Mesenchymal stem cell (in vitro differentiated cells and primary cell): ENCODE measurements at regions not wholly inside any gene's neighbourhood (a gene's known extent, or its start where the extent isn't known, plus 50 kb on each side); places are given as distances from the start of the nearest gene placed in this dataset.

ENCODE experiments used
- DNase-seq: peaks from one replicate; pipeline ENCODE4 v3.0.0-alpha.2; 2013
- H2AFZ ChIP-seq: one replicate; pipeline ENCODE4 v1.6.1; 2013; ENCODE audit warnings: low read depth, mild to moderate bottlenecking, control low read depth, inconsistent platforms, low read length, moderate library complexity
- H2AK5ac ChIP-seq: 2 replicates; pipeline ENCODE4 v1.6.1; 2013; ENCODE audit warnings: low read length, moderate library complexity, mild to moderate bottlenecking, inconsistent platforms; ENCODE audit not compliant: severe bottlenecking
- H2BK120ac ChIP-seq: one replicate; pipeline ENCODE4 v1.6.1; 2013; ENCODE audit warnings: low read depth, mild to moderate bottlenecking, inconsistent platforms, low read length, moderate library complexity
- H2BK12ac ChIP-seq, 2 experiments: one replicate each; pipeline ENCODE4 v1.6.1; 2013; ENCODE audit warnings: inconsistent platforms in 2 of 2, low read length in 2 of 2, mild to moderate bottlenecking in 2 of 2, moderate library complexity in 2 of 2, control low read depth in 1 of 2
- H2BK15ac ChIP-seq: one replicate; pipeline ENCODE4 v1.6.1; 2013; ENCODE audit warnings: mild to moderate bottlenecking, low read depth, inconsistent platforms; ENCODE audit not compliant: poor library complexity, severe bottlenecking
- H2BK5ac ChIP-seq: 2 replicates; pipeline ENCODE4 v1.6.1; 2013; ENCODE audit warnings: low read depth, mild to moderate bottlenecking, low read length, control low read depth, inconsistent platforms; ENCODE audit not compliant: poor library complexity, severe bottlenecking
- H3K14ac ChIP-seq, 2 experiments: one replicate each; pipeline ENCODE4 v1.6.1; 2013; ENCODE audit warnings: inconsistent platforms in 2 of 2, low read length in 2 of 2, control low read depth in 1 of 2, mild to moderate bottlenecking in 1 of 2, moderate library complexity in 1 of 2
- H3K18ac ChIP-seq, 2 experiments: one replicate each; pipeline ENCODE4 v1.6.1; 2013; ENCODE audit warnings: inconsistent platforms in 2 of 2, low read length in 2 of 2, control low read depth in 1 of 2, low read depth in 1 of 2, mild to moderate bottlenecking in 1 of 2
- H3K23ac ChIP-seq, 2 experiments: one replicate each; pipeline ENCODE4 v1.6.1; 2013; ENCODE audit warnings: inconsistent platforms in 2 of 2, low read length in 2 of 2, mild to moderate bottlenecking in 2 of 2, moderate library complexity in 2 of 2, control low read depth in 1 of 2
- H3K27ac ChIP-seq: 2 replicates; pipeline ENCODE4 v1.5.1; 2013; ENCODE audit warnings: mild to moderate bottlenecking, moderate library complexity, low read length, control low read depth, inconsistent platforms; ENCODE audit not compliant: poor library complexity, severe bottlenecking
- H3K27me3 ChIP-seq, 2 experiments: 2 replicates each; pipeline versions ENCODE4 v1.6.1 to v1.7.0; 2013; ENCODE audit warnings: low read length in 2 of 2, mild to moderate bottlenecking in 2 of 2, moderate library complexity in 2 of 2, control low read depth in 1 of 2, inconsistent platforms in 1 of 2; ENCODE audit not compliant: control insufficient read depth in 1 of 2, insufficient read depth in 1 of 2
- H3K36me3 ChIP-seq, 2 experiments: 2 replicates each; pipeline versions ENCODE4 v1.6.1 to v1.7.0; 2013; ENCODE audit warnings: low read length in 2 of 2, control low read depth in 1 of 2, inconsistent platforms in 1 of 2, low read depth in 1 of 2, mild to moderate bottlenecking in 1 of 2; ENCODE audit not compliant: insufficient read depth in 2 of 2, control insufficient read depth in 1 of 2
- H3K4ac ChIP-seq, 2 experiments: one replicate each; pipeline ENCODE4 v1.6.1; 2013; ENCODE audit warnings: inconsistent platforms in 2 of 2, low read length in 2 of 2, mild to moderate bottlenecking in 2 of 2, moderate library complexity in 2 of 2, control low read depth in 1 of 2, low read depth in 1 of 2
- H3K4me1 ChIP-seq: 2 replicates; pipeline ENCODE4 v1.6.1; 2013; ENCODE audit warnings: low read depth, low read length, control low read depth; ENCODE audit not compliant: control insufficient read depth, insufficient read depth
- H3K4me2 ChIP-seq: 2 replicates; pipeline ENCODE4 v1.6.1; 2013; ENCODE audit warnings: low read length, mild to moderate bottlenecking, inconsistent platforms; ENCODE audit not compliant: poor library complexity, severe bottlenecking
- H3K4me3 ChIP-seq, 2 experiments: 2 replicates each; pipeline versions ENCODE4 v1.5.1 to v1.7.0; 2013; ENCODE audit warnings: low read length in 2 of 2, mild to moderate bottlenecking in 2 of 2, control low read depth in 1 of 2, low read depth in 1 of 2; ENCODE audit not compliant: insufficient read depth in 1 of 2
- H3K79me1 ChIP-seq: replicated peaks from 2 replicates; pipeline ENCODE4 v1.6.1; 2013; ENCODE audit warnings: mild to moderate bottlenecking, control low read depth, low read length, inconsistent platforms; ENCODE audit not compliant: poor library complexity, severe bottlenecking
- H3K9ac ChIP-seq: 2 replicates; pipeline ENCODE4 v1.7.0; 2013; ENCODE audit warnings: mild to moderate bottlenecking, low read length, moderate library complexity
- H3K9me3 ChIP-seq: 2 replicates; pipeline ENCODE4 v1.7.0; 2013; ENCODE audit warnings: mild to moderate bottlenecking, low read length; ENCODE audit not compliant: control insufficient read depth
- H4K8ac ChIP-seq: one replicate; pipeline ENCODE4 v1.6.1; 2013; ENCODE audit warnings: inconsistent platforms, mild to moderate bottlenecking, low read length, moderate library complexity
- H4K91ac ChIP-seq: one replicate; pipeline ENCODE4 v1.6.1; 2013; ENCODE audit warnings: mild to moderate bottlenecking, low read length, inconsistent platforms
- WGBS: methylation state at CpG from one replicate; pipeline ENCODE4 v1.1.7; 2013; ENCODE audit warnings: mixed read lengths; 5-methylcytosine and 5-hydroxymethylcytosine counted together

GRCh38 chr5:174197929-174198328 is 152.4 kb downstream of the NSG2 start:
- WGBS = 97% methylated on average over 3 of the region's 3 CpGs
- H3K9me3 ChIP-seq = no peaks in the 10 kb centered on the region
- H3K27ac ChIP-seq = no peak overlapping the region
- no peak overlapping the region for H2AFZ ChIP-seq
- H4K8ac ChIP-seq = no peak overlapping the region
- no peak for DNase-seq
- H2BK12ac ChIP-seq = no peak overlapping the region
- H3K9ac ChIP-seq = no peak overlapping the region
- no peak overlapping the region for H3K18ac ChIP-seq
- H3K36me3 ChIP-seq = no peaks in the 10 kb centered on the region
- H2BK15ac ChIP-seq = no peak overlapping the region
- no peak overlapping the region for H2BK120ac ChIP-seq
- H2AK5ac ChIP-seq = no peak overlapping the region
- no peaks in the 10 kb centered on the region for H3K27me3 ChIP-seq
- H3K14ac ChIP-seq = no peak overlapping the region
- no peak overlapping the region for H3K4ac ChIP-seq
- H3K4me2 ChIP-seq = no peak overlapping the region
- no peaks in the 10 kb centered on the region for H3K4me1 ChIP-seq
- H2BK5ac ChIP-seq = no peak overlapping the region
- H3K4me3 ChIP-seq = no peak overlapping the region
- H4K91ac ChIP-seq = no peak overlapping the region
- no peak overlapping the region for H3K23ac ChIP-seq
- H3K79me1 ChIP-seq = no peaks in the 10 kb centered on the region

GRCh38 chr5:174198541-174198940 is 153.0 kb downstream of the NSG2 start:
- Histone ChIP-seq H3K9me3 (peaks cover 2% of the 10 kb centered on the region), H2BK5ac (no peak overlapping the region), H3K4me1 (no peaks in the 10 kb centered on the region), H3K79me1 (no peaks in the 10 kb centered on the region), H3K4me3 (no peak overlapping the region), H2AK5ac (no peak overlapping the region), H3K14ac (no peak overlapping the region), H3K36me3 (no peaks in the 10 kb centered on the region), H4K8ac (no peak overlapping the region), H3K4me2 (no peak overlapping the region), H3K18ac (no peak overlapping the region), H2BK120ac (no peak overlapping the region), H4K91ac (no peak overlapping the region), H2AFZ (no peak overlapping the region), H3K23ac (no peak overlapping the region), H2BK15ac (no peak overlapping the region), H2BK12ac (no peak overlapping the region), H3K9ac (no peak overlapping the region), H3K4ac (no peak overlapping the region), H3K27me3 (no peaks in the 10 kb centered on the region), H3K27ac (no peak overlapping the region)
- WGBS = 83% methylated on average over 8 of the region's 8 CpGs
- DNase-seq = no peak

- H3K9ac ChIP-seq = no peak overlapping the region
- no peak overlapping the region for H3K4ac ChIP-seq
- DNase-seq = no peak
- no peak overlapping the region for H3K18ac ChIP-seq
- 73% methylated on average over 5 of the region's 6 CpGs for WGBS
- H4K8ac ChIP-seq = no peak overlapping the region
- no peak overlapping the region for H2BK5ac ChIP-seq
- no peak overlapping the region for H2AK5ac ChIP-seq
- no peak overlapping the region for H3K4me3 ChIP-seq
- H3K27ac ChIP-seq = no peak overlapping the region
- no peak overlapping the region for H3K14ac ChIP-seq
- H2BK120ac ChIP-seq = no peak overlapping the region
- no peaks in the 10 kb centered on the region for H3K4me1 ChIP-seq
- H2AFZ ChIP-seq = no peak overlapping the region
- no peak overlapping the region for H3K4me2 ChIP-seq
- H2BK15ac ChIP-seq = no peak overlapping the region
- H4K91ac ChIP-seq = no peak overlapping the region
- H3K27me3 ChIP-seq = no peaks in the 10 kb centered on the region
- H3K23ac ChIP-seq = no peak overlapping the region
- peaks cover 2% of the 10 kb centered on the region for H3K9me3 ChIP-seq
- H3K36me3 ChIP-seq = no peaks in the 10 kb centered on the region
- H3K79me1 ChIP-seq = no peaks in the 10 kb centered on the region
- H2BK12ac ChIP-seq = no peak overlapping the region
Observed at GRCh38 chr5:174202996-174203395, 157.5 kb downstream of the NSG2 start.

- Histone ChIP-seq H3K14ac (no peak overlapping the region), H3K4me1 (no peaks in the 10 kb centered on the region), H2BK12ac (no peak overlapping the region), H3K27me3 (no peaks in the 10 kb centered on the region), H3K79me1 (no peaks in the 10 kb centered on the region), H3K9ac (no peak overlapping the region), H2BK5ac (no peak overlapping the region), H3K18ac (no peak overlapping the region), H2AK5ac (no peak overlapping the region), H3K23ac (no peak overlapping the region), H4K91ac (no peak overlapping the region), H3K9me3 (peaks cover 2% of the 10 kb centered on the region), H4K8ac (no peak overlapping the region), H2AFZ (no peak overlapping the region), H3K4me3 (no peak overlapping the region), H2BK120ac (no peak overlapping the region), H3K4ac (no peak overlapping the region), H3K27ac (no peak overlapping the region), H2BK15ac (no peak overlapping the region), H3K36me3 (no peaks in the 10 kb centered on the region), H3K4me2 (no peak overlapping the region)
- whole genome bisulfite sequencing = 51% methylated on average over 7 of the region's 9 CpGs
- no peak for DNase-seq
Observed at GRCh38 chr5:174204535-174205313, 159.2 kb downstream of the NSG2 start.
